ENCODE measurements at regions not wholly inside any gene's neighbourhood (a gene's known extent, or its start where the extent isn't known, plus 50 kb on each side); places are given as distances from the start of the nearest gene placed in this dataset.
"Not testable (repeated sequence)": the region's sequence is repeated elsewhere in the genome, so short reads cannot be mapped to it uniquely, and the experiment has no call there.

GRCh38 chr20:57995381-57995977 is 233.0 kb downstream of the ANKRD60 start:
- DNase-seq = no peak

- no peak for DNase-seq
Measured at GRCh38 chr20:57993716-57994431, 234.6 kb downstream of the ANKRD60 start.

GRCh38 chr20:57991211-57991881 is 237.1 kb downstream of the ANKRD60 start:
- DNase-seq = no peak

GRCh38 chr20:57990396-57990987 is 238.0 kb downstream of the ANKRD60 start:
- DNase-seq = no peak

GRCh38 chr20:57988828-57989227 is 239.6 kb downstream of the ANKRD60 start:
- DNase-seq = no peak

GRCh38 chr20:57988422-57988821 is 240.0 kb downstream of the ANKRD60 start:
- DNase-seq = no peak

GRCh38 chr20:57987659-57988058 is 240.8 kb downstream of the ANKRD60 start:
- no peak for DNase-seq

GRCh38 chr20:57986666-57987065 is 241.8 kb downstream of the ANKRD60 start:
- no peak for DNase-seq

GRCh38 chr20:57985278-57985677 is 243.2 kb downstream of the ANKRD60 start:
- no peak for DNase-seq

- DNase-seq = no peak
Measured at GRCh38 chr20:57983082-57983481, 245.4 kb downstream of the ANKRD60 start.

- DNase-seq = no peak
Measured at GRCh38 chr20:57980506-57980905, 247.9 kb downstream of the ANKRD60 start.

GRCh38 chr20:57977569-57977968 is 250.9 kb downstream of the ANKRD60 start:
- no peak for DNase-seq

- no peak for DNase-seq
Measured at GRCh38 chr20:57977141-57977540, 251.3 kb downstream of the ANKRD60 start.

- DNase-seq = no peak
Measured at GRCh38 chr20:57974863-57975262, 253.6 kb downstream of the ANKRD60 start.

- DNase-seq = no peak
Measured at GRCh38 chr20:57973886-57974285, 254.6 kb downstream of the ANKRD60 start.

- not testable (repeated sequence) for DNase-seq
Measured at GRCh38 chr20:57971583-57971982, 256.9 kb downstream of the ANKRD60 start.

- no peak for DNase-seq
Measured at GRCh38 chr20:57970856-57971255, 257.6 kb downstream of the ANKRD60 start.

- DNase-seq = no peak
Measured at GRCh38 chr20:57970116-57970515, 258.3 kb downstream of the ANKRD60 start.

- DNase-seq = no peak
Measured at GRCh38 chr20:57968120-57968519, 258.3 kb upstream of the PMEPA1 start.

- no peak for DNase-seq
Measured at GRCh38 chr20:57967364-57967763, 257.5 kb upstream of the PMEPA1 start.

- no peak for DNase-seq
Measured at GRCh38 chr20:57966620-57967019, 256.8 kb upstream of the PMEPA1 start.

- no peak for DNase-seq
Measured at GRCh38 chr20:57965441-57965840, 255.6 kb upstream of the PMEPA1 start.

- no peak for DNase-seq
Measured at GRCh38 chr20:57964011-57964862, 254.4 kb upstream of the PMEPA1 start.

All from 8988T (cell line).